ENCODE measurements at regions not wholly inside any gene's neighbourhood (a gene's known extent, or its start where the extent isn't known, plus 50 kb on each side); places are given as distances from the start of the nearest gene placed in this dataset.

DNA sequence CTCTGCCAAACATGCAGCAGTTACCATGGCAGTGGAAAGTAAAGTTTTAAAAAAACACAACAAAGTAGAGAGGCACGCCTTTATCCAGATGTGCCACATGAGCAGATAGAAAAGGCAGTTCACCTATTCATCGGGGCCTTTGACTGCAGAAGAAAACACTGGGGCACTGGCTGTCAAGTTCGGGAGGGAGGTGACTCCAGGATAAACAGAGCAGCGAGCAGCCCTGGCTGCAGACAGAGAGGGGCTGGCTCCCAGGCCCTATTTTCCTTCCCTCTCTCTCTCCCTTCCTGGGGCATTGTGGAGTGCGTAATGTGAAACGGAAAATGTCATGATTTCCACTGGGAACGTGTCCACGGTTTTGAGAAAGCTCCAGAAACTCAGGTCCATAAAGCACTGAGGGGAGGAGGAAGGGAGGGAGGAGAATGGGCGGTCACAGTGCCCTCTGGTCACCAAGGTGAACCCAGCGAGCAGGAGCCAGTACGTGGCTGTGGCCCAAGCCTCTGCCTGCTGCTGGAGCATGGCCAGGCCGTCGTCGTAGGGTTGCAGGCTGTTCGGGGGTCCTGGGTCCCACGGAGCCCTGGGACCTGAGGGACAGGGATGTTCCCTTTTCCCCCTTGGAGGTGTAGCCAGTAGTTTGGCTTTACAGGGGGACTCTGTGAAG lies 114.7 kb upstream of the IRF2BP2 start (continued):
- TF ChIP-seq FOXJ3 (CRISPR knock-in tag; IDR thresholded peaks at IDR 0.05; ENCODE audit: borderline replicate concordance): peak; percentile 82
- peak; percentile 55; the same call in 1 of the 2 replicates for TF ChIP-seq ARID4A (CRISPR knock-in tag; IDR thresholded peaks at IDR 0.05; ENCODE audit: borderline replicate concordance)
- TF ChIP-seq HDAC6 (IDR thresholded peaks at IDR 0.05; ENCODE audit: low read depth, low read length): no peak; the same call in 1 of the 2 replicates
- no peak for TF ChIP-seq ZBTB3 (CRISPR knock-in tag; IDR thresholded peaks at IDR 0.05; ENCODE audit: borderline replicate concordance, low read depth)
- TF ChIP-seq ZNF879 (CRISPR knock-in tag; IDR thresholded peaks at IDR 0.05): no peak
- TF ChIP-seq, protein P1, sequence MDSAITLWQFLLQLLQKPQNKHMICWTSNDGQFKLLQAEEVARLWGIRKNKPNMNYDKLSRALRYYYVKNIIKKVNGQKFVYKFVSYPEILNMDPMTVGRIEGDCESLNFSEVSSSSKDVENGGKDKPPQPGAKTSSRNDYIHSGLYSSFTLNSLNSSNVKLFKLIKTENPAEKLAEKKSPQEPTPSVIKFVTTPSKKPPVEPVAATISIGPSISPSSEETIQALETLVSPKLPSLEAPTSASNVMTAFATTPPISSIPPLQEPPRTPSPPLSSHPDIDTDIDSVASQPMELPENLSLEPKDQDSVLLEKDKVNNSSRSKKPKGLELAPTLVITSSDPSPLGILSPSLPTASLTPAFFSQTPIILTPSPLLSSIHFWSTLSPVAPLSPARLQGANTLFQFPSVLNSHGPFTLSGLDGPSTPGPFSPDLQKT (CRISPR knock-in tag; IDR thresholded peaks at IDR 0.05; ENCODE audit: borderline replicate concordance): no peak
- TF ChIP-seq TEAD2 (CRISPR knock-in tag; IDR thresholded peaks at IDR 0.05): no peak
- no peak for TF ChIP-seq ZNF615 (CRISPR knock-in tag; IDR thresholded peaks at IDR 0.05; ENCODE audit: borderline replicate concordance)
- no peak for TF ChIP-seq ZSCAN21 (CRISPR knock-in tag; IDR thresholded peaks at IDR 0.05; ENCODE audit: borderline replicate concordance)
- peak; percentile 78; the same call in 1 of the 2 replicates for TF ChIP-seq DRAP1 (CRISPR knock-in tag; IDR thresholded peaks at IDR 0.05)
- TF ChIP-seq, protein P2, sequence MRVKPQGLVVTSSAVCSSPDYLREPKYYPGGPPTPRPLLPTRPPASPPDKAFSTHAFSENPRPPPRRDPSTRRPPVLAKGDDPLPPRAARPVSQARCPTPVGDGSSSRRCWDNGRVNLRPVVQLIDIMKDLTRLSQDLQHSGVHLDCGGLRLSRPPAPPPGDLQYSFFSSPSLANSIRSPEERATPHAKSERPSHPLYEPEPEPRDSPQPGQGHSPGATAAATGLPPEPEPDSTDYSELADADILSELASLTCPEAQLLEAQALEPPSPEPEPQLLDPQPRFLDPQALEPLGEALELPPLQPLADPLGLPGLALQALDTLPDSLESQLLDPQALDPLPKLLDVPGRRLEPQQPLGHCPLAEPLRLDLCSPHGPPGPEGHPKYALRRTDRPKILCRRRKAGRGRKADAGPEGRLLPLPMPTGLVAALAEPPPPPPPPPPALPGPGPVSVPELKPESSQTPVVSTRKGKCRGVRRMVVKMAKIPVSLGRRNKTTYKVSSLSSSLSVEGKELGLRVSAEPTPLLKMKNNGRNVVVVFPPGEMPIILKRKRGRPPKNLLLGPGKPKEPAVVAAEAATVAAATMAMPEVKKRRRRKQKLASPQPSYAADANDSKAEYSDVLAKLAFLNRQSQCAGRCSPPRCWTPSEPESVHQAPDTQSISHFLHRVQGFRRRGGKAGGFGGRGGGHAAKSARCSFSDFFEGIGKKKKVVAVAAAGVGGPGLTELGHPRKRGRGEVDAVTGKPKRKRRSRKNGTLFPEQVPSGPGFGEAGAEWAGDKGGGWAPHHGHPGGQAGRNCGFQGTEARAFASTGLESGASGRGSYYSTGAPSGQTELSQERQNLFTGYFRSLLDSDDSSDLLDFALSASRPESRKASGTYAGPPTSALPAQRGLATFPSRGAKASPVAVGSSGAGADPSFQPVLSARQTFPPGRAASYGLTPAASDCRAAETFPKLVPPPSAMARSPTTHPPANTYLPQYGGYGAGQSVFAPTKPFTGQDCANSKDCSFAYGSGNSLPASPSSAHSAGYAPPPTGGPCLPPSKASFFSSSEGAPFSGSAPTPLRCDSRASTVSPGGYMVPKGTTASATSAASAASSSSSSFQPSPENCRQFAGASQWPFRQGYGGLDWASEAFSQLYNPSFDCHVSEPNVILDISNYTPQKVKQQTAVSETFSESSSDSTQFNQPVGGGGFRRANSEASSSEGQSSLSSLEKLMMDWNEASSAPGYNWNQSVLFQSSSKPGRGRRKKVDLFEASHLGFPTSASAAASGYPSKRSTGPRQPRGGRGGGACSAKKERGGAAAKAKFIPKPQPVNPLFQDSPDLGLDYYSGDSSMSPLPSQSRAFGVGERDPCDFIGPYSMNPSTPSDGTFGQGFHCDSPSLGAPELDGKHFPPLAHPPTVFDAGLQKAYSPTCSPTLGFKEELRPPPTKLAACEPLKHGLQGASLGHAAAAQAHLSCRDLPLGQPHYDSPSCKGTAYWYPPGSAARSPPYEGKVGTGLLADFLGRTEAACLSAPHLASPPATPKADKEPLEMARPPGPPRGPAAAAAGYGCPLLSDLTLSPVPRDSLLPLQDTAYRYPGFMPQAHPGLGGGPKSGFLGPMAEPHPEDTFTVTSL (CRISPR knock-in tag; IDR thresholded peaks at IDR 0.05; ENCODE audit: borderline replicate concordance): no peak
- TF ChIP-seq KLF11 (CRISPR knock-in tag; IDR thresholded peaks at IDR 0.05): no peak
- TF ChIP-seq, protein P3, sequence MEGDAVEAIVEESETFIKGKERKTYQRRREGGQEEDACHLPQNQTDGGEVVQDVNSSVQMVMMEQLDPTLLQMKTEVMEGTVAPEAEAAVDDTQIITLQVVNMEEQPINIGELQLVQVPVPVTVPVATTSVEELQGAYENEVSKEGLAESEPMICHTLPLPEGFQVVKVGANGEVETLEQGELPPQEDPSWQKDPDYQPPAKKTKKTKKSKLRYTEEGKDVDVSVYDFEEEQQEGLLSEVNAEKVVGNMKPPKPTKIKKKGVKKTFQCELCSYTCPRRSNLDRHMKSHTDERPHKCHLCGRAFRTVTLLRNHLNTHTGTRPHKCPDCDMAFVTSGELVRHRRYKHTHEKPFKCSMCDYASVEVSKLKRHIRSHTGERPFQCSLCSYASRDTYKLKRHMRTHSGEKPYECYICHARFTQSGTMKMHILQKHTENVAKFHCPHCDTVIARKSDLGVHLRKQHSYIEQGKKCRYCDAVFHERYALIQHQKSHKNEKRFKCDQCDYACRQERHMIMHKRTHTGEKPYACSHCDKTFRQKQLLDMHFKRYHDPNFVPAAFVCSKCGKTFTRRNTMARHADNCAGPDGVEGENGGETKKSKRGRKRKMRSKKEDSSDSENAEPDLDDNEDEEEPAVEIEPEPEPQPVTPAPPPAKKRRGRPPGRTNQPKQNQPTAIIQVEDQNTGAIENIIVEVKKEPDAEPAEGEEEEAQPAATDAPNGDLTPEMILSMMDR (CRISPR knock-in tag; IDR thresholded peaks at IDR 0.05): no peak; the same call in 1 of the 2 replicates
